H9 (cell line): ENCODE measurements at regions not wholly inside any gene's neighbourhood (a gene's known extent, or its start where the extent isn't known, plus 50 kb on each side); places are given as distances from the start of the nearest gene placed in this dataset.
"Not testable (repeated sequence)": the region's sequence is repeated elsewhere in the genome, so short reads cannot be mapped to it uniquely, and the experiment has no call there.

ENCODE experiments used
- DNase-seq: peaks from one replicate; pipeline ENCODE4 v3.0.0-alpha.2; 2017
- H2AFZ ChIP-seq: one replicate; pipeline ENCODE4 v1.6.1; 2013; ENCODE audit warnings: mild to moderate bottlenecking, low read length, control low read depth, moderate library complexity
- H2AK5ac ChIP-seq: 2 replicates; pipeline ENCODE4 v1.6.1; 2013; ENCODE audit warnings: low read length, control low read depth, mixed read lengths; ENCODE audit not compliant: insufficient read length
- H2BK120ac ChIP-seq: one replicate; pipeline ENCODE4 v1.6.1; 2013; ENCODE audit warnings: low read depth, mild to moderate bottlenecking, low read length, control low read depth, inconsistent platforms; ENCODE audit not compliant: poor library complexity, severe bottlenecking
- H2BK12ac ChIP-seq: 2 replicates; pipeline ENCODE4 v1.6.1; 2013; ENCODE audit warnings: low read length, control low read depth, mixed read lengths, low read depth; ENCODE audit not compliant: insufficient read length
- H2BK15ac ChIP-seq: 2 replicates; pipeline ENCODE4 v1.6.1; 2013; ENCODE audit warnings: low read depth, low read length, control low read depth
- H2BK20ac ChIP-seq: one replicate; pipeline ENCODE4 v1.6.1; 2013; ENCODE audit warnings: low read depth, mild to moderate bottlenecking, low read length, control low read depth, inconsistent platforms; ENCODE audit not compliant: poor library complexity, severe bottlenecking
- H2BK5ac ChIP-seq: 2 replicates; pipeline ENCODE4 v1.6.1; 2013; ENCODE audit warnings: low read length, control low read depth, mixed read lengths; ENCODE audit not compliant: insufficient read length
- H3K14ac ChIP-seq: 2 replicates; pipeline ENCODE4 v1.6.1; 2013; ENCODE audit warnings: low read length, control low read depth; ENCODE audit not compliant: insufficient read depth
- H3K18ac ChIP-seq: 2 replicates; pipeline ENCODE4 v1.6.1; 2013; ENCODE audit warnings: low read depth, mild to moderate bottlenecking, mixed read lengths, low read length, control low read depth; ENCODE audit not compliant: insufficient read length
- H3K23ac ChIP-seq: 2 replicates; pipeline ENCODE4 v1.6.1; 2013; ENCODE audit warnings: low read length, control low read depth, mixed read lengths, low read depth; ENCODE audit not compliant: insufficient read length
- H3K23me2 ChIP-seq: 2 replicates; pipeline ENCODE4 v1.6.1; 2013; ENCODE audit warnings: low read depth, mild to moderate bottlenecking, mixed read lengths, low read length, control low read depth; ENCODE audit not compliant: insufficient read length, poor library complexity, severe bottlenecking
- H3K27ac ChIP-seq: 2 replicates; pipeline ENCODE4 v1.5.1; 2013; ENCODE audit warnings: low read length, control low read depth, mixed read lengths, low read depth; ENCODE audit not compliant: insufficient read length
- H3K27me3 ChIP-seq: 2 replicates; pipeline ENCODE4 v1.6.1; 2013; ENCODE audit warnings: low read length, control low read depth, inconsistent platforms; ENCODE audit not compliant: insufficient read depth
- H3K4ac ChIP-seq: 2 replicates; pipeline ENCODE4 v1.6.1; 2013; ENCODE audit warnings: low read depth, mild to moderate bottlenecking, control low read depth, inconsistent platforms, low read length, moderate library complexity
- H3K4me1 ChIP-seq: 2 replicates; pipeline ENCODE4 v1.6.1; 2013; ENCODE audit warnings: low read length, control low read depth, inconsistent platforms; ENCODE audit not compliant: insufficient read depth
- H3K4me2 ChIP-seq: 2 replicates; pipeline ENCODE4 v1.6.1; 2013; ENCODE audit warnings: low read length, control low read depth, mixed read lengths; ENCODE audit not compliant: insufficient read length, insufficient read depth
- H3K56ac ChIP-seq: 2 replicates; pipeline ENCODE4 v1.6.1; 2013; ENCODE audit warnings: low read depth, mild to moderate bottlenecking, mixed read lengths, low read length, control low read depth; ENCODE audit not compliant: insufficient read length
- H3K79me1 ChIP-seq: 2 replicates; pipeline ENCODE4 v1.6.1; 2013; ENCODE audit warnings: low read depth, mild to moderate bottlenecking, moderate library complexity, low read length, control low read depth, inconsistent platforms; ENCODE audit not compliant: insufficient read depth, poor library complexity, severe bottlenecking
- H3K79me2 ChIP-seq: 2 replicates; pipeline ENCODE4 v1.6.1; 2013; ENCODE audit warnings: low read length, control low read depth, inconsistent platforms; ENCODE audit not compliant: insufficient read depth
- H3K9ac ChIP-seq: 2 replicates; pipeline ENCODE4 v1.6.1; 2013; ENCODE audit warnings: low read length, control low read depth, mixed read lengths; ENCODE audit not compliant: insufficient read length; ENCODE audit errors: extremely low read depth
- H3K9me3 ChIP-seq: one replicate; pipeline ENCODE4 v1.6.1; 2013; ENCODE audit warnings: low read depth, low read length, inconsistent platforms; ENCODE audit not compliant: control insufficient read depth
- H3T11ph ChIP-seq: one replicate; pipeline ENCODE4 v1.6.1; 2013; ENCODE audit warnings: mild to moderate bottlenecking, low read length, control low read depth, inconsistent platforms
- H4K20me1 ChIP-seq: one replicate; pipeline ENCODE4 v1.6.1; 2013; ENCODE audit not compliant: control insufficient read depth, insufficient read length, insufficient read depth
- H4K5ac ChIP-seq: 2 replicates; pipeline ENCODE4 v1.6.1; 2013; ENCODE audit warnings: low read depth, mild to moderate bottlenecking, mixed read lengths, low read length, control low read depth; ENCODE audit not compliant: insufficient read length
- H4K8ac ChIP-seq: replicated peaks from 2 replicates; pipeline ENCODE4 v1.6.1; 2013; ENCODE audit warnings: low read length, control low read depth, mixed read lengths, low read depth; ENCODE audit not compliant: insufficient read length
- H4K91ac ChIP-seq: 2 replicates; pipeline ENCODE4 v1.6.1; 2013; ENCODE audit warnings: low read depth, mild to moderate bottlenecking, moderate library complexity, mixed read lengths, low read length, control low read depth; ENCODE audit not compliant: insufficient read length
- H3K27ac Mint-ChIP-seq, 3 experiments: 2 replicates in 2 of 3; 3 replicates in 1 of 3; pipeline ENCODE4 v1.8.0; 2020 to 2021; ENCODE audit warnings: mixed read lengths in 3 of 3, mild to moderate bottlenecking in 1 of 3, moderate library complexity in 1 of 3
- H3K27me3 Mint-ChIP-seq: 2 replicates; pipeline ENCODE4 v1.8.0; 2021; ENCODE audit warnings: low read depth, mild to moderate bottlenecking, moderate library complexity, mixed read lengths
- H3K36me3 Mint-ChIP-seq, 3 experiments: 2 replicates in 2 of 3; 3 replicates in 1 of 3; pipeline ENCODE4 v1.8.0; 2020 to 2021; ENCODE audit warnings: low read depth in 3 of 3, mixed read lengths in 3 of 3; ENCODE audit not compliant: insufficient read depth in 1 of 3
- H3K4me1 Mint-ChIP-seq, 2 experiments: 2 replicates each; pipeline ENCODE4 v1.8.0; 2020; ENCODE audit warnings: mixed read lengths in 2 of 2
- H3K4me3 Mint-ChIP-seq, 2 experiments: 2 replicates in 1 of 2; 3 replicates in 1 of 2; pipeline ENCODE4 v1.8.0; 2020 to 2021; ENCODE audit warnings: mild to moderate bottlenecking in 2 of 2, mixed read lengths in 2 of 2, moderate library complexity in 1 of 2
- H3K9me3 Mint-ChIP-seq, 2 experiments: 2 replicates in 1 of 2; 3 replicates in 1 of 2; pipeline ENCODE4 v1.8.0; 2020; ENCODE audit warnings: mild to moderate bottlenecking in 2 of 2, mixed read lengths in 2 of 2, moderate library complexity in 1 of 2
- CTCF ChIP-seq: fragments of 200-600 bp; sonication (generic); conservative IDR thresholded peaks from 3 replicates; pipeline ENCODE4 v1.8.0; 2021; ENCODE audit warnings: antibody characterized with exemption, mild to moderate bottlenecking
- WGBS: extraction: QIAGEN DNeasy Blood & Tissue Kit; methylation state at CpG from one replicate; pipeline ENCODE4 v1.1.7; 2013; ENCODE audit warnings: missing lambda C conversion rate, low lambda C conversion rate, mixed read lengths; ENCODE audit not compliant: insufficient read length; ENCODE audit errors: extremely low coverage; 5-methylcytosine and 5-hydroxymethylcytosine counted together

- Mint-ChIP-seq H3K27me3 (no peaks in the 10 kb centered on the region; the same call in 1 of the 2 replicates), H3K36me3 (peaks cover 0 to 2% (median 0%) of the 10 kb centered on the region in 3 experiments; a peak in 2 of 7 replicates), H3K9me3 (peaks cover 0 to 2% of the 10 kb centered on the region in 2 experiments; a peak in 2 of 5 replicates), H3K27ac (peak overlapping the region; percentile 28 to 99 (median 94); a peak in 5 of 7 replicates), H3K4me3 (no peak overlapping the region), H3K4me1 (peaks cover 44 to 51% of the 10 kb centered on the region in 2 experiments)
- no peaks in the 10 kb centered on the region for H3K79me1 ChIP-seq
- H3K23ac ChIP-seq = no peak overlapping the region
- no peak overlapping the region for H3K56ac ChIP-seq
- H3K9me3 ChIP-seq = no peaks in the 10 kb centered on the region
- no peaks in the 10 kb centered on the region for H3K79me2 ChIP-seq
- no peak overlapping the region for H3K4ac ChIP-seq
- H2AK5ac ChIP-seq = no peak overlapping the region
- H4K20me1 ChIP-seq = no peaks in the 10 kb centered on the region
- peak overlapping the region; percentile 98 for H3K27ac ChIP-seq
- no peak overlapping the region for H3K4me2 ChIP-seq
- no CpG with 5 or more reads among the region's 1 CpG for WGBS
- peak overlapping the region; percentile 94 for H2BK5ac ChIP-seq
- H4K8ac ChIP-seq = no peak overlapping the region
- H2BK120ac ChIP-seq = no peak overlapping the region
- no peak overlapping the region for H3K9ac ChIP-seq
- H2BK12ac ChIP-seq = no peak overlapping the region
- DNase-seq = no peak
- H3K4me1 ChIP-seq = peaks cover 4% of the 10 kb centered on the region; the same call in 1 of the 2 replicates
- no peak overlapping the region for H4K5ac ChIP-seq
- H3K23me2 ChIP-seq = no peaks in the 10 kb centered on the region
- no peak overlapping the region for H4K91ac ChIP-seq
- no peak for TF ChIP-seq CTCF
- H2BK15ac ChIP-seq = no peak overlapping the region
- no peak overlapping the region for H3K18ac ChIP-seq
- H3K14ac ChIP-seq = no peak overlapping the region
- H3T11ph ChIP-seq = no peak overlapping the region
- H2AFZ ChIP-seq = no peak overlapping the region
- no peak overlapping the region for H2BK20ac ChIP-seq
- no peaks in the 10 kb centered on the region for H3K27me3 ChIP-seq
Observed at GRCh38 chr1:195849180-195849579, 759.1 kb downstream of the KCNT2 start.

- peak overlapping the region; percentile 32 for H3K4me2 ChIP-seq
- H3K18ac ChIP-seq = peak overlapping the region; percentile 64
- peak overlapping the region; percentile 94 for H2BK5ac ChIP-seq
- not testable (repeated sequence) for H3K27me3 ChIP-seq, H3K23me2 ChIP-seq, H3K4me1 ChIP-seq, H3K36me3 Mint-ChIP-seq, H3K9me3 Mint-ChIP-seq, H3K79me2 ChIP-seq, H2BK15ac ChIP-seq, H3K27me3 Mint-ChIP-seq, H3K9me3 ChIP-seq, H4K91ac ChIP-seq, H3K79me1 ChIP-seq, H3K4ac ChIP-seq, H3K56ac ChIP-seq, H2AK5ac ChIP-seq, H4K20me1 ChIP-seq, H3K23ac ChIP-seq, H4K8ac ChIP-seq, H2AFZ ChIP-seq, H2BK120ac ChIP-seq
- peak overlapping the region; percentile 37 for H4K5ac ChIP-seq
- peak overlapping the region; percentile 90 for H2BK20ac ChIP-seq
- peak; percentile 79 for DNase-seq
- peak overlapping the region; percentile 98 to 99 (median 99) for H3K27ac Mint-ChIP-seq
- H3K27ac ChIP-seq = peak overlapping the region; percentile 98
- H3K9ac ChIP-seq = peak overlapping the region; percentile 84
- peaks cover 44 to 49% of the 10 kb centered on the region in 2 experiments for H3K4me1 Mint-ChIP-seq
- peak overlapping the region; percentile 100 for H2BK12ac ChIP-seq
- peak overlapping the region; percentile 71 to 73 for H3K4me3 Mint-ChIP-seq
- H3K14ac ChIP-seq = peak overlapping the region; percentile 33; the same call in 1 of the 2 replicates
- H3T11ph ChIP-seq = peak overlapping the region; percentile 83
- WGBS = no CpG with 5 or more reads among the region's 19 CpGs
Observed at GRCh38 chr1:195847957-195848875, 760.0 kb downstream of the KCNT2 start.
